ENCODE measurements at regions not wholly inside any gene's neighbourhood (a gene's known extent, or its start where the extent isn't known, plus 50 kb on each side); places are given as distances from the start of the nearest gene placed in this dataset.

- H3K4me1 ChIP-seq (ENCODE audit: control insufficient read depth in 5 of 5, insufficient read depth in 5 of 5, low read length in 5 of 5) = peaks cover 0 to 38% (median 30%) of the 10 kb centered on the region in 5 donors
- no peaks in the 10 kb centered on the region for H3K27me3 ChIP-seq (ENCODE audit: control insufficient read depth in 3 of 3, insufficient read depth in 3 of 3, low read length in 2 of 3)
- ATAC-seq (ENCODE audit: insufficient read depth, low FRiP score) = no peak
- H3K4me3 ChIP-seq = no peak overlapping the region
- no peak for DNase-seq
- peaks cover 0 to 3% (median 0%) of the 10 kb centered on the region in 4 donors for H3K9me3 ChIP-seq (ENCODE audit: control insufficient read depth in 4 of 4, insufficient read depth in 3 of 4, low read length in 3 of 4)
- H3K9ac ChIP-seq (ENCODE audit: insufficient read depth in 1 of 2, low read length in 2 of 2) = no peak overlapping the region
- H3K36me3 ChIP-seq (ENCODE audit: control insufficient read depth in 4 of 4, insufficient read depth in 4 of 4, low read length in 4 of 4) = no peaks in the 10 kb centered on the region
- no peak overlapping the region for H3K27ac ChIP-seq (ENCODE audit: low read depth in 1 of 2, low read length in 1 of 2)
- no peak for TF ChIP-seq CTCF (IDR thresholded peaks at IDR 0.05; ENCODE audit: control extremely low read depth, extremely low read depth)
Measured at GRCh38 chr4:186939766-186940165, 216.1 kb upstream of the FAT1 start.

- peaks cover 0 to 35% (median 30%) of the 10 kb centered on the region in 5 donors for H3K4me1 ChIP-seq (ENCODE audit: control insufficient read depth in 5 of 5, insufficient read depth in 5 of 5, low read length in 5 of 5)
- no peaks in the 10 kb centered on the region for H3K36me3 ChIP-seq (ENCODE audit: control insufficient read depth in 4 of 4, insufficient read depth in 4 of 4, low read length in 4 of 4)
- H3K9ac ChIP-seq (ENCODE audit: insufficient read depth in 1 of 2, low read length in 2 of 2) = no peak overlapping the region
- DNase-seq (no peak), ATAC-seq (ENCODE audit: insufficient read depth, low FRiP score) (no peak)
- peaks cover 0 to 3% (median 0%) of the 10 kb centered on the region in 4 donors for H3K9me3 ChIP-seq (ENCODE audit: control insufficient read depth in 4 of 4, insufficient read depth in 3 of 4, low read length in 3 of 4)
- no peak overlapping the region for H3K27ac ChIP-seq (ENCODE audit: low read depth in 1 of 2, low read length in 1 of 2)
- no peaks in the 10 kb centered on the region for H3K27me3 ChIP-seq (ENCODE audit: control insufficient read depth in 3 of 3, insufficient read depth in 3 of 3, low read length in 2 of 3)
- WGBS, 2 donors = 75 to 79% methylated on average over 2 of the region's 2 CpGs
- H3K4me3 ChIP-seq = no peak overlapping the region
- no peak for TF ChIP-seq CTCF (IDR thresholded peaks at IDR 0.05; ENCODE audit: control extremely low read depth, extremely low read depth)
Measured at GRCh38 chr4:186940476-186940875, 216.8 kb upstream of the FAT1 start.

- H3K27ac ChIP-seq (ENCODE audit: low read depth in 1 of 2, low read length in 1 of 2) = no peak overlapping the region
- H3K27me3 ChIP-seq (ENCODE audit: control insufficient read depth in 3 of 3, insufficient read depth in 3 of 3, low read length in 2 of 3) = no peaks in the 10 kb centered on the region
- DNase-seq = peak; percentile 91 to 96 (median 95)
- peaks cover 0 to 19% (median 15%) of the 10 kb centered on the region in 5 donors for H3K4me1 ChIP-seq (ENCODE audit: control insufficient read depth in 5 of 5, insufficient read depth in 5 of 5, low read length in 5 of 5)
- peak overlapping the region in 1 of 2 donors; percentile 54 for H3K9ac ChIP-seq (ENCODE audit: insufficient read depth in 1 of 2, low read length in 2 of 2)
- no peaks in the 10 kb centered on the region for H3K36me3 ChIP-seq (ENCODE audit: control insufficient read depth in 4 of 4, insufficient read depth in 4 of 4, low read length in 4 of 4)
- no peak overlapping the region for H3K4me3 ChIP-seq
- 63 to 72% methylated on average over 6 of the region's 6 CpGs for WGBS, 2 donors
- H3K9me3 ChIP-seq (ENCODE audit: control insufficient read depth in 4 of 4, insufficient read depth in 3 of 4, low read length in 3 of 4) = peaks cover 0 to 3% (median 0%) of the 10 kb centered on the region in 4 donors
- ATAC-seq (ENCODE audit: insufficient read depth, low FRiP score) = no peak
- no peak for TF ChIP-seq CTCF (IDR thresholded peaks at IDR 0.05; ENCODE audit: control extremely low read depth, extremely low read depth)
Measured at GRCh38 chr4:186942758-186943377, 219.2 kb upstream of the FAT1 start.

- H3K9ac ChIP-seq (ENCODE audit: insufficient read depth in 1 of 2, low read length in 2 of 2) = peak overlapping the region in 1 of 2 donors; percentile 54
- no peak for ATAC-seq (ENCODE audit: insufficient read depth, low FRiP score)
- no peak overlapping the region for H3K4me3 ChIP-seq
- peaks cover 0 to 25% (median 15%) of the 10 kb centered on the region in 5 donors for H3K4me1 ChIP-seq (ENCODE audit: control insufficient read depth in 5 of 5, insufficient read depth in 5 of 5, low read length in 5 of 5)
- no peaks in the 10 kb centered on the region for H3K36me3 ChIP-seq (ENCODE audit: control insufficient read depth in 4 of 4, insufficient read depth in 4 of 4, low read length in 4 of 4)
- no peak for DNase-seq
- H3K27me3 ChIP-seq (ENCODE audit: control insufficient read depth in 3 of 3, insufficient read depth in 3 of 3, low read length in 2 of 3) = no peaks in the 10 kb centered on the region
- H3K27ac ChIP-seq (ENCODE audit: low read depth in 1 of 2, low read length in 1 of 2) = no peak overlapping the region
- no peak for TF ChIP-seq CTCF (IDR thresholded peaks at IDR 0.05; ENCODE audit: control extremely low read depth, extremely low read depth)
- 78 to 79% methylated on average over 2 of the region's 2 CpGs for WGBS, 2 donors
- peaks cover 0 to 3% (median 0%) of the 10 kb centered on the region in 4 donors for H3K9me3 ChIP-seq (ENCODE audit: control insufficient read depth in 4 of 4, insufficient read depth in 3 of 4, low read length in 3 of 4)
Measured at GRCh38 chr4:186943411-186943810, 219.8 kb upstream of the FAT1 start.
